Endothelial cell (in vitro differentiated cells): ENCODE measurements at regions not wholly inside any gene's neighbourhood (a gene's known extent, or its start where the extent isn't known, plus 50 kb on each side); places are given as distances from the start of the nearest gene placed in this dataset.

ENCODE experiments used
- DNase-seq: peaks from one replicate; pipeline ENCODE4 v3.0.0; 2021; ENCODE audit warnings: low spot score
- H3K27ac Mint-ChIP-seq: one replicate; pipeline ENCODE4 v1.8.0; 2021; ENCODE audit warnings: mixed read lengths, inconsistent platforms; ENCODE audit not compliant: unreplicated experiment
- H3K27me3 Mint-ChIP-seq: one replicate; pipeline ENCODE4 v1.8.0; 2021; ENCODE audit warnings: mild to moderate bottlenecking, moderate library complexity, mixed read lengths, inconsistent platforms; ENCODE audit not compliant: unreplicated experiment
- H3K36me3 Mint-ChIP-seq: one replicate; pipeline ENCODE4 v1.8.0; 2021; ENCODE audit warnings: mild to moderate bottlenecking, low read depth, mixed read lengths, inconsistent platforms; ENCODE audit not compliant: unreplicated experiment
- H3K4me1 Mint-ChIP-seq: one replicate; pipeline ENCODE4 v1.8.0; 2021; ENCODE audit warnings: mild to moderate bottlenecking, mixed read lengths, inconsistent platforms; ENCODE audit not compliant: unreplicated experiment
- H3K4me3 Mint-ChIP-seq: one replicate; pipeline ENCODE4 v1.8.0; 2021; ENCODE audit warnings: mild to moderate bottlenecking, mixed read lengths, inconsistent platforms; ENCODE audit not compliant: unreplicated experiment
- H3K9me3 Mint-ChIP-seq: one replicate; pipeline ENCODE4 v1.8.0; 2021; ENCODE audit warnings: mixed read lengths, inconsistent platforms; ENCODE audit not compliant: unreplicated experiment
- TF ChIP-seq, protein P1 (sequence below): fragments of 200-600 bp; sonication (generic); IDR thresholded peaks from one replicate; pipeline ENCODE4 v1.5.0; 2021; ENCODE audit warnings: antibody characterized with exemption; ENCODE audit not compliant: unreplicated experiment

DNA sequence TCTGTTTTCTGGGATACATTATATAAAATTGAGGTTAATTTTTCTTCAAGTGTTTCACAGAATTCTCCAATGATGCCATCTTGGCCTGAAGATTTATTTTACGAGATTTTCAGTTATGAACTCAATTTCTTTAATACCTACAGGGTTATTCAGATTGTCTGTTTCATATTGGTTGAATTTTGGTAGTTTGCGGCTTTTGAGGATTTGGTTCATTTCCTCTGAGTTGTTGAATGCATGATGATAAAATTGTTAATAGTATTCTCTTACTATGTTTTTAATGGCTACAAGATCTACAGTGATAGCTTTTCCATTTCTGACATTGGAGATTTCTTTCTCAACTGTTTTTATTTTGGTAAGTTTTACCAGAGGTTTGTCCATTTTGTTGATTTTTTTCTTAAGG is 63.9 kb upstream of the PTPRG start:
- no peak for DNase-seq
- H3K27ac Mint-ChIP-seq, result no peak overlapping the region
- TF ChIP-seq, protein P1, sequence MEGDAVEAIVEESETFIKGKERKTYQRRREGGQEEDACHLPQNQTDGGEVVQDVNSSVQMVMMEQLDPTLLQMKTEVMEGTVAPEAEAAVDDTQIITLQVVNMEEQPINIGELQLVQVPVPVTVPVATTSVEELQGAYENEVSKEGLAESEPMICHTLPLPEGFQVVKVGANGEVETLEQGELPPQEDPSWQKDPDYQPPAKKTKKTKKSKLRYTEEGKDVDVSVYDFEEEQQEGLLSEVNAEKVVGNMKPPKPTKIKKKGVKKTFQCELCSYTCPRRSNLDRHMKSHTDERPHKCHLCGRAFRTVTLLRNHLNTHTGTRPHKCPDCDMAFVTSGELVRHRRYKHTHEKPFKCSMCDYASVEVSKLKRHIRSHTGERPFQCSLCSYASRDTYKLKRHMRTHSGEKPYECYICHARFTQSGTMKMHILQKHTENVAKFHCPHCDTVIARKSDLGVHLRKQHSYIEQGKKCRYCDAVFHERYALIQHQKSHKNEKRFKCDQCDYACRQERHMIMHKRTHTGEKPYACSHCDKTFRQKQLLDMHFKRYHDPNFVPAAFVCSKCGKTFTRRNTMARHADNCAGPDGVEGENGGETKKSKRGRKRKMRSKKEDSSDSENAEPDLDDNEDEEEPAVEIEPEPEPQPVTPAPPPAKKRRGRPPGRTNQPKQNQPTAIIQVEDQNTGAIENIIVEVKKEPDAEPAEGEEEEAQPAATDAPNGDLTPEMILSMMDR, result no peak
- H3K27me3 Mint-ChIP-seq, result no peaks in the 10 kb centered on the region
- no peaks in the 10 kb centered on the region for H3K9me3 Mint-ChIP-seq
- H3K4me1 Mint-ChIP-seq, result no peaks in the 10 kb centered on the region
- no peak overlapping the region for H3K4me3 Mint-ChIP-seq
- no peaks in the 10 kb centered on the region for H3K36me3 Mint-ChIP-seq

DNA sequence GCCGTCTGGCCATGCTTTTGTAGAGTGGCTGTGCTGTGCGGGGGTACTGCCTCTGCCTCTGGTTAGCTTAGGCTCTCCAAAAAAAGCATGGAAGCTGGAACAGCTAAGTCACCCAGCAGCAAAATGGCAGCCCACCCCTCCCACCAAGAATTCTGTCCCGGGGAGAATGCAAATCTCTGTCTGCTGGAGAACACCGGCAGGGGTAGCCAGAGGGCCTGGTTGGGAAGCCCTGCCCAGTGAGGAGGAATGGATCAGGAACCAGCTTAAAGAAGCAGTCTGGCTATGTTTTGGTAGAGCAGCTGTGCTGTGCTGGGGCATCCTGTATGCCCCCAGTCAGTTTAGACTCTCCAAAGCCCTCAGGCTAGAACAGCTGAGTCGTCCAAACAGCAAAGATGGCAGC is 56.2 kb upstream of the PTPRG start:
- H3K27me3 Mint-ChIP-seq, result no peaks in the 10 kb centered on the region
- TF ChIP-seq, protein P1, result no peak
- H3K9me3 Mint-ChIP-seq, result no peaks in the 10 kb centered on the region
- H3K27ac Mint-ChIP-seq, result no peak overlapping the region
- H3K4me1 Mint-ChIP-seq, result no peaks in the 10 kb centered on the region
- no peak for DNase-seq
- no peaks in the 10 kb centered on the region for H3K36me3 Mint-ChIP-seq
- H3K4me3 Mint-ChIP-seq, result no peak overlapping the region

DNA sequence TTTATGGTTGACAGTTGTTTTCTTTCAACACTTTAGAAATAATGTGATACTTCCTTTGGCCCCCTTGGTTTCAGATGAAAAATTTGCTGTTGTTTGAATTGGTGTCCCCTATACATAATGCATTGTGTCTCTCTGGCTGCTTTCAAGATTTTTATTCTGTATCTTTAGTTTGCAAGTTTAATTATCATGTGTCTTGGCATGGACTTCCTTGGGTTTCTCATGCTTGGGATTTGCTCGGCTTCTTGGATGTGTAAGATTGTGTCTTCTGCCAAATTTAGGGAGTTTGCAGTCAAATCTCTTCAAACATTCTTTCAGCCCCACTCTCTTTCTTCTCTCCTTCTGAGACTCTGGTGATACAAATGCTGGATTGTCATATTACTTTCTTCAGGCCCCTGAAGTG is 53.4 kb upstream of the PTPRG start:
- H3K4me3 Mint-ChIP-seq, result no peak overlapping the region
- no peaks in the 10 kb centered on the region for H3K27me3 Mint-ChIP-seq
- no peak for DNase-seq
- H3K36me3 Mint-ChIP-seq, result no peaks in the 10 kb centered on the region
- TF ChIP-seq, protein P1, result no peak
- H3K9me3 Mint-ChIP-seq, result no peaks in the 10 kb centered on the region
- H3K4me1 Mint-ChIP-seq, result no peaks in the 10 kb centered on the region
- no peak overlapping the region for H3K27ac Mint-ChIP-seq
